ENCODE measurements at regions not wholly inside any gene's neighbourhood (a gene's known extent, or its start where the extent isn't known, plus 50 kb on each side); places are given as distances from the start of the nearest gene placed in this dataset.

- Histone ChIP-seq H3K4me3 (ENCODE audit: low read length in 2 of 2) (no peak overlapping the region), H3K9me3 (ENCODE audit: control insufficient read depth, low read length) (no peaks in the 10 kb centered on the region), H3K36me3 (ENCODE audit: control insufficient read depth in 1 of 2, insufficient read depth in 2 of 2, low read length in 1 of 2) (no peaks in the 10 kb centered on the region), H3K27me3 (ENCODE audit: control insufficient read depth in 1 of 2, insufficient read depth in 2 of 2, low read length in 1 of 2) (no peaks in the 10 kb centered on the region), H3K27ac (ENCODE audit: low read depth in 1 of 2, low read length in 2 of 2) (peak overlapping the region in 1 of 2 donors; percentile 92), H3K4me1 (ENCODE audit: control insufficient read depth in 1 of 2, insufficient read depth in 2 of 2, low read length in 2 of 2) (peaks cover 6 to 8% of the 10 kb centered on the region in 2 donors)
- ATAC-seq (ENCODE audit: low FRiP score): peak; percentile 73
- peak; percentile 81 to 85 for DNase-seq
- WGBS, 2 donors: 45% methylated on average over 14 of the region's 14 CpGs
- intact Hi-C loops (cut with DNase I): loop anchor here (5.0 to 10.0 kb wide), 2 partner anchors 60 to 223 kb away; no protein-coding TSS in a partner anchor
Measured at GRCh38 chr11:130671801-130672700, 223.6 kb downstream of the ADAMTS15 start.

DNA sequence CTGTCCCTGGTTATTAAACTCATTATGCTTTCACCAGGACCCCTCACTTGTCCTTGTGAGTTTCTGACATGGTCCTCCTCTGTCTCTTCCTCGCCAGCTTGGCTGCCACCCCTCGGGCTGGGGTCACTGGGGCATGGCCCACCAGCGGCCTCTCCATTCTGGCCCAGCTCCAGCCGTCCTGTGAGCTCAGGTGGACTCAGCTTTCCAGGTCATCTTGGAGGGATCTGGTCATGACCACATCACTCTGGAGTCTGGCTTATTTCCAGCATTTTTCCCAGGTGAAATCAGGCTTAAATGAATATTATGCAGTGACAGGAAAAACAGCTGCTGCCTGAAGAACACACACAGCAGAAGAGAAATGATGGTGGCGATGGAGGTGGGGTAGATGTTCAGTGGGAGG, 224.5 kb downstream of the ADAMTS15 start:
- Histone ChIP-seq H3K4me3 (ENCODE audit: low read length in 2 of 2) (no peak overlapping the region), H3K27me3 (ENCODE audit: control insufficient read depth in 1 of 2, insufficient read depth in 2 of 2, low read length in 1 of 2) (no peaks in the 10 kb centered on the region), H3K4me1 (ENCODE audit: control insufficient read depth in 1 of 2, insufficient read depth in 2 of 2, low read length in 2 of 2) (peaks cover 6 to 11% of the 10 kb centered on the region in 2 donors), H3K27ac (ENCODE audit: low read depth in 1 of 2, low read length in 2 of 2) (peak overlapping the region in 1 of 2 donors; percentile 92), H3K36me3 (ENCODE audit: control insufficient read depth in 1 of 2, insufficient read depth in 2 of 2, low read length in 1 of 2) (no peaks in the 10 kb centered on the region), H3K9me3 (ENCODE audit: control insufficient read depth, low read length) (no peaks in the 10 kb centered on the region)
- intact Hi-C loops (cut with DNase I): loop anchor here (5.0 to 10.0 kb wide), 2 partner anchors 61 to 222 kb away; no protein-coding TSS in a partner anchor
- WGBS, 2 donors: 69 to 77% methylated on average over 5 of the region's 5 CpGs
- DNase-seq: no peak
- no peak for ATAC-seq (ENCODE audit: low FRiP score)

- no peak for ATAC-seq (ENCODE audit: low FRiP score)
- no peak overlapping the region for H3K4me3 ChIP-seq (ENCODE audit: low read length in 2 of 2)
- no peak for DNase-seq
- H3K9me3 ChIP-seq (ENCODE audit: control insufficient read depth, low read length): no peaks in the 10 kb centered on the region
- H3K27me3 ChIP-seq (ENCODE audit: control insufficient read depth in 1 of 2, insufficient read depth in 2 of 2, low read length in 1 of 2): no peaks in the 10 kb centered on the region
- H3K27ac ChIP-seq (ENCODE audit: low read depth in 1 of 2, low read length in 2 of 2): peak overlapping the region in 1 of 2 donors; percentile 85
- 33 to 36% methylated on average over 2 of the region's 2 CpGs for WGBS, 2 donors
- intact Hi-C loops (cut with DNase I): loop anchor here (2.0 to 10.0 kb wide), 3 partner anchors 61 to 223 kb away; no protein-coding TSS in a partner anchor
- H3K36me3 ChIP-seq (ENCODE audit: control insufficient read depth in 1 of 2, insufficient read depth in 2 of 2, low read length in 1 of 2): no peaks in the 10 kb centered on the region
- H3K4me1 ChIP-seq (ENCODE audit: control insufficient read depth in 1 of 2, insufficient read depth in 2 of 2, low read length in 2 of 2): peaks cover 6 to 11% of the 10 kb centered on the region in 2 donors
Measured at GRCh38 chr11:130673698-130674097, 225.3 kb downstream of the ADAMTS15 start.

DNA sequence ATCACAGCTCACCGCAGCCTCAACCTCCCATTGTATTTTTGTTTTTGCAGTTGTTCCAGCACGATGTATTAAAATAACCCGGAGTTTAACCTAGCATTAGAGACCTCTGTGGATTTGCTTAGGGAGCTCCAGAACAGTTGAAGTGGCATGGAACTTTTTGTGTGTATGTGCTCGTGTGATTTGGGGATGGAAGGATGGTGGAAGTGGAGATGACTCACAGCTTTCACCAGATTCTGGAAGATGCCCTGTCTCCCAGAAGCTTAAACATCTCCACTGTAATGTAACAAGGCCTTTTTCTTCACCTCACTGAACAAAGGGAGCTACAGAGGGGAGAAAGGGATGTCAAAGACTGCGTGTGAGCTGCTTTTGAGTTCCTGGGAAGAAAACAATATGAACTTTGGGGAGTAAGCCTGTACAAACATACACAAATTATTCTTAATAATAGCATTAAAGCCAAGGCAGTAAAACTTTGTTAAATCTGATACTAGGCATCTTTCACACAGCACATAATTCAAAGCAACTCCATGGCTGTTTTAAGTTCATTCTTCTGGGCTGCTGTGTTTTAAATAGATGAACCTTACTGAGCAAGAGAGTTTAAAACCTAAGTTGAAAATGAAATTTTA, 226.4 kb downstream of the ADAMTS15 start:
- Histone ChIP-seq H3K36me3 (ENCODE audit: control insufficient read depth in 1 of 2, insufficient read depth in 2 of 2, low read length in 1 of 2) (no peaks in the 10 kb centered on the region), H3K4me3 (ENCODE audit: low read length in 2 of 2) (no peak overlapping the region), H3K4me1 (ENCODE audit: control insufficient read depth in 1 of 2, insufficient read depth in 2 of 2, low read length in 2 of 2) (peaks cover 6 to 11% of the 10 kb centered on the region in 2 donors), H3K27me3 (ENCODE audit: control insufficient read depth in 1 of 2, insufficient read depth in 2 of 2, low read length in 1 of 2) (no peaks in the 10 kb centered on the region), H3K27ac (ENCODE audit: low read depth in 1 of 2, low read length in 2 of 2) (peak overlapping the region; percentile 28 to 100), H3K9me3 (ENCODE audit: control insufficient read depth, low read length) (no peaks in the 10 kb centered on the region)
- WGBS, 2 donors: 17 to 20% methylated on average over 5 of the region's 5 CpGs
- intact Hi-C loops (cut with DNase I): loop anchor here (2.0 to 10.0 kb wide), 3 partner anchors 62 to 224 kb away; no protein-coding TSS in a partner anchor
- ATAC-seq (ENCODE audit: low FRiP score): no peak
- DNase-seq: no peak

DNA sequence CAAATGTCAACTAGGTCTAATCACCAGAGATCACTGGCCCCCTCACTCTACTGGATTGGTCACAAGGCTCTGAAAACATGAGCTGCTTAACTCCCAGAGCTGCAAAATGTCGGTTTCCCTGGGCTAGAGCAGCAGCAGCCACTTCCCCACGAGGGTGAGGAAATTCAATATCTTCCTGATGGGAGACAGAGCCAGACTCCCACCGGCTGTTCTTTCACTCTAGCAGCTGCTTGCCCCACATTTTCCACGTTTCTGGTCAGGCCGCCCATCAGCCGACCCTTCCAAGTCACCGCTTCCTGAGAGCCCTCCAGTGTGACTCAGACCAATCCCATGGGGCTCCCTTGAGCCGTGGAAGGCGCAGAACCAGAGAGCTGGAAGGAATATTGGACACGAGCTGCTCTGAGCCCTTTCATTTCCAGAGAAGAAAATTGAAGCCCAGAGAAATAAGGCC, 227.0 kb downstream of the ADAMTS15 start:
- DNase-seq (peak; percentile 92 to 93), ATAC-seq (ENCODE audit: low FRiP score) (peak; percentile 88)
- H3K4me1 ChIP-seq (ENCODE audit: control insufficient read depth in 1 of 2, insufficient read depth in 2 of 2, low read length in 2 of 2): peaks cover 6 to 11% of the 10 kb centered on the region in 2 donors
- intact Hi-C loops (cut with DNase I): loop anchor here in 1 of 2 donors (2.0 to 10.0 kb wide), 2 partner anchors 219 to 225 kb away; no protein-coding TSS in a partner anchor
- H3K27ac ChIP-seq (ENCODE audit: low read depth in 1 of 2, low read length in 2 of 2): peak overlapping the region; percentile 97 to 100
- H3K36me3 ChIP-seq (ENCODE audit: control insufficient read depth in 1 of 2, insufficient read depth in 2 of 2, low read length in 1 of 2): no peaks in the 10 kb centered on the region
- no peaks in the 10 kb centered on the region for H3K27me3 ChIP-seq (ENCODE audit: control insufficient read depth in 1 of 2, insufficient read depth in 2 of 2, low read length in 1 of 2)
- 0 to 6% methylated on average over 10 of the region's 10 CpGs for WGBS, 2 donors
- no peak overlapping the region for H3K4me3 ChIP-seq (ENCODE audit: low read length in 2 of 2)
- H3K9me3 ChIP-seq (ENCODE audit: control insufficient read depth, low read length): no peaks in the 10 kb centered on the region

DNA sequence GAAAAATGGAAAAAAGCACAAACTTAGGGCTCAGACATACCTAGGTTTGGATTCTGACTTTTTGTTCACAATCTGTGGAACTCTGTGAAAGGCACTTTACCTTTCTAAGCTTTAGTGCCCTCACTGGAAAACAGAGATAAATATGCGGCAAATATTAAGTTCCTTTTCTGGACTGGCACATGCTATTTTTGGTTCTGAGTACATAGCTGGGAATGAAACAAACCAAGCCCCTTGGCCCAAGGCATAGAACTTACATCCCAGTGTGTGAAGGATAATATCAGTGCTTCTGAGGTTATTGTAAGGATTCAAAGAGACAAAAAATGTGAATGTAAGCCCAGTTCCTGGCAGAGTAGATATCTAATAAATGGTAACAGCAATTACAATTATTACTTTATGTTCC, 227.5 kb downstream of the ADAMTS15 start:
- intact Hi-C loops (cut with DNase I): loop anchor here in 1 of 2 donors (2.0 to 10.0 kb wide), 2 partner anchors 219 to 225 kb away; no protein-coding TSS in a partner anchor
- Histone ChIP-seq H3K27me3 (ENCODE audit: control insufficient read depth in 1 of 2, insufficient read depth in 2 of 2, low read length in 1 of 2) (no peaks in the 10 kb centered on the region), H3K36me3 (ENCODE audit: control insufficient read depth in 1 of 2, insufficient read depth in 2 of 2, low read length in 1 of 2) (no peaks in the 10 kb centered on the region), H3K4me1 (ENCODE audit: control insufficient read depth in 1 of 2, insufficient read depth in 2 of 2, low read length in 2 of 2) (peaks cover 6 to 11% of the 10 kb centered on the region in 2 donors), H3K4me3 (ENCODE audit: low read length in 2 of 2) (no peak overlapping the region), H3K9me3 (ENCODE audit: control insufficient read depth, low read length) (no peaks in the 10 kb centered on the region), H3K27ac (ENCODE audit: low read depth in 1 of 2, low read length in 2 of 2) (peak overlapping the region; percentile 97 to 100)
- ATAC-seq (ENCODE audit: low FRiP score): no peak
- no peak for DNase-seq
- 2 to 7% methylated on average over 1 of the region's 1 CpG for WGBS, 2 donors

DNA sequence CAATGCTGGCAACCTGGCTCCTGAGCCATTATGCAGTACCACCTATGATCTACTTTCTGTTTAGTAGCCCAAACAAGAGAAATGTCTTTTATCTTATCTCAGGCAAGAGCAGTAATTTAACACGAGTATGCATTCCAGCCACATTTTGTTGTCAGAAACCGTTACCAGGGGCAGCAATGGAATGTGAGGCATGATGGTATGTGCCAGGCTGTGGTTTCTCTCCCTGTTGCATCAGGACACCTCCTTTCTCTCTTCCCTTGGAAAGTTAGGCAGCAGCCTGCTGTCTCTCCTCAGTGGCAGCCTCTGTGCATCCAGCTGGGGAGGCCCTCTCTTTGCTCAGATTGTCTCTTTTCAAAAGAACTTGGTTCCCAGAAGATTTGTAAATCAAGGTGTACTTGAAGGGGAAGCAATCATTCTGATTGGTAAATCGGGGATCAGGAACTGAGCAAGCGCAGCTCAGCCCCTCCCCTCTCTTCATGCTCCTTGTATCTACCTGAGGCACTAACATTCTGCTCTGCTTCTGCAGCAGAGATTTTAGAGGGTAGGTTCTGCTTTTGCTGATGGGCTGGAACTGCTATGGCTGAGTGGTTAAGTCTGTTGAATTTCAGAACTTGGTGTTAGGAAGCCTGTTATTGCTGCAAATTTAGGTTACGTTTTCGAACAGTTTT, 229.2 kb downstream of the ADAMTS15 start:
- H3K27ac ChIP-seq (ENCODE audit: low read depth in 1 of 2, low read length in 2 of 2): peak overlapping the region in 1 of 2 donors; percentile 87
- no peaks in the 10 kb centered on the region for H3K36me3 ChIP-seq (ENCODE audit: control insufficient read depth in 1 of 2, insufficient read depth in 2 of 2, low read length in 1 of 2)
- H3K9me3 ChIP-seq (ENCODE audit: control insufficient read depth, low read length): no peaks in the 10 kb centered on the region
- ATAC-seq (ENCODE audit: low FRiP score): no peak
- peaks cover 5 to 11% of the 10 kb centered on the region in 2 donors for H3K4me1 ChIP-seq (ENCODE audit: control insufficient read depth in 1 of 2, insufficient read depth in 2 of 2, low read length in 2 of 2)
- intact Hi-C loops (cut with DNase I): loop anchor here in 1 of 2 donors (10.0 kb wide), 1 partner anchor 217 kb away; no protein-coding TSS in a partner anchor
- 64% methylated on average over 6 of the region's 6 CpGs for WGBS, 2 donors
- DNase-seq: no peak
- no peaks in the 10 kb centered on the region for H3K27me3 ChIP-seq (ENCODE audit: control insufficient read depth in 1 of 2, insufficient read depth in 2 of 2, low read length in 1 of 2)
- no peak overlapping the region for H3K4me3 ChIP-seq (ENCODE audit: low read length in 2 of 2)

DNA sequence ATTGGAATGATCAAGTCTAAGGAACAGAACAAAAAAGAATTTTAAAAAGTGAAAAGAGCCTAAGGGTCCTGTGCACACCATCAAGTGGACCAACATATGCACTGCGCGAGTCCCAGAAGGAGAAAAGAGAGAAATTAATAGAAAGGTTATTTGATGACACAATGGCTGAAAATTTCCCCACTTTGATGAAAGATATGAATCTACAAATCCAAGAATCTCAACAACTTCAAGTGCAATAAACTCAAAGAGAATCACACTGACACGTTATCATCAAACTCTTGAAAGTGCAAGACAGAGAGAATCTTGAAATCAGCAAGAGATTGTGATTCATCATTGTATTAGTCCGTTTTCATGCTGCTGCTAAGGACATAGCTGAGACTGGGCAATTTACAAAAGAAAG, 230.8 kb downstream of the ADAMTS15 start:
- peaks cover 2 to 9% of the 10 kb centered on the region in 2 donors for H3K4me1 ChIP-seq (ENCODE audit: control insufficient read depth in 1 of 2, insufficient read depth in 2 of 2, low read length in 2 of 2)
- intact Hi-C loops (cut with DNase I): loop anchor here in 1 of 2 donors (10.0 kb wide), 1 partner anchor 216 kb away; no protein-coding TSS in a partner anchor
- WGBS, 2 donors: 97 to 98% methylated on average over 4 of the region's 4 CpGs
- H3K27me3 ChIP-seq (ENCODE audit: control insufficient read depth in 1 of 2, insufficient read depth in 2 of 2, low read length in 1 of 2): no peaks in the 10 kb centered on the region
- no peaks in the 10 kb centered on the region for H3K9me3 ChIP-seq (ENCODE audit: control insufficient read depth, low read length)
- no peak overlapping the region for H3K27ac ChIP-seq (ENCODE audit: low read depth in 1 of 2, low read length in 2 of 2)
- no peak for ATAC-seq (ENCODE audit: low FRiP score)
- DNase-seq: no peak
- H3K4me3 ChIP-seq (ENCODE audit: low read length in 2 of 2): no peak overlapping the region
- H3K36me3 ChIP-seq (ENCODE audit: control insufficient read depth in 1 of 2, insufficient read depth in 2 of 2, low read length in 1 of 2): no peaks in the 10 kb centered on the region
